ENCODE measurements at regions not wholly inside any gene's neighbourhood (a gene's known extent, or its start where the extent isn't known, plus 50 kb on each side); places are given as distances from the start of the nearest gene placed in this dataset.
"Not testable (repeated sequence)": the region's sequence is repeated elsewhere in the genome, so short reads cannot be mapped to it uniquely, and the experiment has no call there.

GRCh38 chr3:75453839-75454238 is 210.3 kb upstream of the FRG2C start:
- DNase-seq: not testable (repeated sequence)

- DNase-seq: not testable (repeated sequence)
These were observed 189.6 kb upstream of the FRG2C start for GRCh38 chr3:75474530-75474929.

- DNase-seq: not testable (repeated sequence)
These were observed 167.5 kb upstream of the FRG2C start for GRCh38 chr3:75496600-75496999.

GRCh38 chr3:75500357-75500756 is 163.8 kb upstream of the FRG2C start:
- DNase-seq: not testable (repeated sequence)

- not testable (repeated sequence) for DNase-seq
These were observed 162.0 kb upstream of the FRG2C start for GRCh38 chr3:75502171-75502570.

GRCh38 chr3:75502769-75503756 is 161.1 kb upstream of the FRG2C start:
- not testable (repeated sequence) for DNase-seq

GRCh38 chr3:75506603-75507002 is 157.5 kb upstream of the FRG2C start:
- no peak for DNase-seq

- not testable (repeated sequence) for DNase-seq
These were observed 156.2 kb upstream of the FRG2C start for GRCh38 chr3:75507956-75508355.

- DNase-seq: not testable (repeated sequence)
These were observed 136.5 kb upstream of the FRG2C start for GRCh38 chr3:75527657-75528056.

- DNase-seq: not testable (repeated sequence)
These were observed 112.0 kb upstream of the FRG2C start for GRCh38 chr3:75552095-75552494.

- DNase-seq: not testable (repeated sequence)
These were observed 99.7 kb upstream of the FRG2C start for GRCh38 chr3:75564427-75564826.

- DNase-seq: not testable (repeated sequence)
These were observed 91.8 kb upstream of the FRG2C start for GRCh38 chr3:75572303-75572702.

- DNase-seq: not testable (repeated sequence)
These were observed 85.0 kb upstream of the FRG2C start for GRCh38 chr3:75579091-75579490.

- not testable (repeated sequence) for DNase-seq
These were observed 84.6 kb upstream of the FRG2C start for GRCh38 chr3:75579536-75579935.

- not testable (repeated sequence) for DNase-seq
These were observed 83.9 kb upstream of the FRG2C start for GRCh38 chr3:75579981-75580782.

GRCh38 chr3:75582536-75582935 is 81.6 kb upstream of the FRG2C start:
- not testable (repeated sequence) for DNase-seq

- DNase-seq: not testable (repeated sequence)
These were observed 81.0 kb upstream of the FRG2C start for GRCh38 chr3:75583116-75583515.

GRCh38 chr3:75587695-75588094 is 76.4 kb upstream of the FRG2C start:
- not testable (repeated sequence) for DNase-seq

- DNase-seq: not testable (repeated sequence)
These were observed 73.7 kb upstream of the FRG2C start for GRCh38 chr3:75590382-75590781.

- DNase-seq: not testable (repeated sequence)
These were observed 59.7 kb upstream of the FRG2C start for GRCh38 chr3:75604286-75604934.

- DNase-seq: not testable (repeated sequence)
These were observed 56.1 kb upstream of the FRG2C start for GRCh38 chr3:75607996-75608395.

GRCh38 chr3:75609598-75609997 is 54.5 kb upstream of the FRG2C start:
- DNase-seq: not testable (repeated sequence)

GRCh38 chr3:75610773-75611172 is 53.4 kb upstream of the FRG2C start:
- no peak for DNase-seq
